GM18858 (cell line): ENCODE measurements at regions not wholly inside any gene's neighbourhood (a gene's known extent, or its start where the extent isn't known, plus 50 kb on each side); places are given as distances from the start of the nearest gene placed in this dataset.

Experiments
- ATAC-seq: cut with Tn5 transposase; IDR thresholded peaks from one replicate; pipeline ENCODE4 v1.9.1; 2021; ENCODE audit not compliant: unreplicated experiment

GRCh38 chr2:15074751-15075700, 442.5 kb downstream of the LRATD1 start:
- ATAC-seq: no peak

GRCh38 chr2:15076668-15077067, 444.2 kb downstream of the LRATD1 start:
- no peak for ATAC-seq

GRCh38 chr2:15081356-15081755, 448.8 kb downstream of the LRATD1 start:
- ATAC-seq: no peak

GRCh38 chr2:15082105-15083058, 449.9 kb downstream of the LRATD1 start:
- no peak for ATAC-seq

- ATAC-seq: no peak
Observed at GRCh38 chr2:15084826-15085489, 452.4 kb downstream of the LRATD1 start.

- ATAC-seq: no peak
Observed at GRCh38 chr2:15092181-15092580, 459.7 kb downstream of the LRATD1 start.

- no peak for ATAC-seq
Observed at GRCh38 chr2:15092691-15093090, 460.2 kb downstream of the LRATD1 start.

- no peak for ATAC-seq
Observed at GRCh38 chr2:15094161-15094560, 461.6 kb downstream of the LRATD1 start.

- no peak for ATAC-seq
Observed at GRCh38 chr2:15096873-15097272, 464.3 kb downstream of the NBAS start.

- no peak for ATAC-seq
Observed at GRCh38 chr2:15107137-15107536, 454.0 kb downstream of the NBAS start.

- no peak for ATAC-seq
Observed at GRCh38 chr2:15111718-15112117, 449.4 kb downstream of the NBAS start.

GRCh38 chr2:15112216-15112615, 448.9 kb downstream of the NBAS start:
- no peak for ATAC-seq

GRCh38 chr2:15115776-15116175, 445.4 kb downstream of the NBAS start:
- no peak for ATAC-seq

- ATAC-seq: no peak
Observed at GRCh38 chr2:15116830-15117229, 444.3 kb downstream of the NBAS start.
